ENCODE measurements at regions not wholly inside any gene's neighbourhood (a gene's known extent, or its start where the extent isn't known, plus 50 kb on each side); places are given as distances from the start of the nearest gene placed in this dataset.

DNA sequence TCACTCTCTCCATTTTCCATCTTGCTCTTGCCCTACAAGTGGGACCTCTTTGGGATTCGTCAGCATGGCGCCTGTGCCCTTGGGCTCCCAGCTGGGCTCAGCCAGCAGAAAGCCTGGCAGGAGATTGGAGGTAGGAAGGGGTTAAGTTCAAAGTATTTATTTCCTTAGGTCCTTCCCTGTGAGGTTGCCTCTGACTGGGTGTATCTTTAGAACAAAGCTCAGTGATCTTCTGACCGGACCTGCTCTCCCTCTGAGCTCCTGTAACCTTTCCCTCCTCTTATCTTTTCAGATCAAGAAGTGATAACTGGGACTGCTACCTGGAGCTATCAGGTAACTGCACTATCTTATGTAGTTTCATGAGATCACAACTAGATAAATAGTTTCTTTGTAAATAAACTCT, 75.8 kb upstream of the ABCD3 start:
- no peak for ATAC-seq
- Histone ChIP-seq H3K27me3 (no peaks in the 10 kb centered on the region), H3K27ac (no peak overlapping the region), H3K36me3 (no peaks in the 10 kb centered on the region), H3K4me1 (no peaks in the 10 kb centered on the region), H3K4me3 (no peak overlapping the region), H3K9me3 (no peaks in the 10 kb centered on the region)
- 77 to 86% methylated on average over 3 of the region's 3 CpGs for WGBS, 2 donors (ENCODE audit: low coverage in 1 of 2)
- TF ChIP-seq POLR2A (IDR thresholded peaks at IDR 0.05) (no peak), POLR2AphosphoS5 (IDR thresholded peaks at IDR 0.05) (no peak), CTCF (IDR thresholded peaks at IDR 0.05) (no peak), EP300 (IDR thresholded peaks at IDR 0.05) (no peak)

DNA sequence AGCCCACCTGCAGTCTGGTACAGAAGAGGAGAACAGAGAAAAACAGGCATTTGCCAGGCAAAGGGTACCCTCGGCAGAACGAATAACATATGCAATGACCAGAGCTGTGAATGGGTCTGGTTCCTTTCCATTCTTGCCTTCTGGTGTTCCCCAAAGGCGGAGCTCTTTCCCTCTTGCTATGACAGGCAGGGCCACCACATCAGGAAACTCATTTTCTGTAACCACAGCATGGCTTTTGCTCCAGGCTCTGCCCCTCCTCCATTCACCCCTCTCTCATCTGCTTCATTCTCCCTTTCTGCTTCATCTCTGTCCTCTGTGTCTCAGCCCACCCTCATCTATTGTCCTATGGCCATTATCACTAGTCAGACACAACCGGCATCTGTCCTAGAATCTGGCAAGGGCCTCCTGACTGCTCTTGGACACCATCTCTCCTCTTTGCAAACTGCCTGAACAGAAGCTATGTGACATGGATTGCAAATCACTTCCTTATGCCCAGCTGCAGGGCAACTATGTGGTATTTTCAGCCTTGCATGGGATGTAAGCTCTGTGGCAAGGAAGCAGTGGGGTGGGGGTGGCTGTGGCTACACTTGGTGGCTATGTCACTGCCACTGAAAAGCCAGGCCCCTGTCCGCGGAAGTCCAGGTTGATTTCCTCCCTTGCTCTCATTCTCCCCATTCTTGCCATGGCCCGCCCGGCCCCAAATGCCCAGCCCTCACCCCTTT, 78.8 kb upstream of the ABCD3 start:
- Histone ChIP-seq H3K9me3 (no peaks in the 10 kb centered on the region), H3K27ac (no peak overlapping the region), H3K27me3 (no peaks in the 10 kb centered on the region), H3K4me1 (peaks cover 0 to 10% (median 0%) of the 10 kb centered on the region in 3 donors), H3K36me3 (no peaks in the 10 kb centered on the region), H3K4me3 (no peak overlapping the region)
- ATAC-seq: no peak
- TF ChIP-seq CTCF (IDR thresholded peaks at IDR 0.05): no peak
- no peak for TF ChIP-seq EP300 (IDR thresholded peaks at IDR 0.05)
- no peak for TF ChIP-seq POLR2AphosphoS5 (IDR thresholded peaks at IDR 0.05)
- no peak for TF ChIP-seq POLR2A (IDR thresholded peaks at IDR 0.05)
- 74 to 81% methylated on average over 6 to 8 of the region's 8 CpGs for WGBS, 2 donors (ENCODE audit: low coverage in 1 of 2)

GRCh38 chr1:94336991-94337390, 81.2 kb upstream of the ABCD3 start:
- no peak for TF ChIP-seq POLR2A (IDR thresholded peaks at IDR 0.05)
- no peak for TF ChIP-seq POLR2AphosphoS5 (IDR thresholded peaks at IDR 0.05)
- TF ChIP-seq CTCF (IDR thresholded peaks at IDR 0.05): no peak
- no peak for TF ChIP-seq EP300 (IDR thresholded peaks at IDR 0.05)
- Histone ChIP-seq H3K36me3 (no peaks in the 10 kb centered on the region), H3K4me3 (no peak overlapping the region), H3K4me1 (peaks cover 0 to 10% (median 0%) of the 10 kb centered on the region in 3 donors), H3K9me3 (no peaks in the 10 kb centered on the region), H3K27me3 (no peaks in the 10 kb centered on the region), H3K27ac (no peak overlapping the region)
- no peak for ATAC-seq
- 83 to 89% methylated on average over 4 of the region's 4 CpGs for WGBS, 2 donors (ENCODE audit: low coverage in 1 of 2)

DNA sequence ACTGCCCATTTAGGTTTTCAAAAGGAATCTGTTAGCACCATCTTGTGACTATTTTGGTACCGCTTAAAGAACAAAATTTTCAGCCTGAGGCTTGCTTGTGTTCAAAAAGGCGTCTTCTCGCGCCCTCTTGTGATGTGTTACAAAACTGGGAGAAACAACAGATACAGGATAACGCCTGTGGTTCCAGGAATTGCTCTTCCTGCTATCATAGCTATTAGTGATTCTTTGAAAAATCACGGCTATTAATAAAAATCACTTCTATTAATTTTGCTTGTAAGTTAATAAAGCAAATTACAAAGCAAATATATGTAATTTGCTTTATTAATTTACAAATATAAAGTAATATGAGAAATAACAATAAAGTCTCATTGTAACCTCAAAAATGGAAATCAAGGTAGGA, 82.2 kb upstream of the ABCD3 start:
- WGBS, 2 donors (ENCODE audit: low coverage in 1 of 2): 0 to 1% methylated on average over 6 of the region's 6 CpGs
- no peaks in the 10 kb centered on the region for H3K9me3 ChIP-seq
- TF ChIP-seq EP300 (IDR thresholded peaks at IDR 0.05): no peak
- TF ChIP-seq CTCF (IDR thresholded peaks at IDR 0.05): peak; percentile 63 to 97 (median 92)
- no peak overlapping the region for H3K4me3 ChIP-seq
- peaks cover 0 to 10% (median 0%) of the 10 kb centered on the region in 3 donors for H3K4me1 ChIP-seq
- no peaks in the 10 kb centered on the region for H3K36me3 ChIP-seq
- no peaks in the 10 kb centered on the region for H3K27me3 ChIP-seq
- peak; percentile 88 for ATAC-seq
- no peak overlapping the region for H3K27ac ChIP-seq

DNA sequence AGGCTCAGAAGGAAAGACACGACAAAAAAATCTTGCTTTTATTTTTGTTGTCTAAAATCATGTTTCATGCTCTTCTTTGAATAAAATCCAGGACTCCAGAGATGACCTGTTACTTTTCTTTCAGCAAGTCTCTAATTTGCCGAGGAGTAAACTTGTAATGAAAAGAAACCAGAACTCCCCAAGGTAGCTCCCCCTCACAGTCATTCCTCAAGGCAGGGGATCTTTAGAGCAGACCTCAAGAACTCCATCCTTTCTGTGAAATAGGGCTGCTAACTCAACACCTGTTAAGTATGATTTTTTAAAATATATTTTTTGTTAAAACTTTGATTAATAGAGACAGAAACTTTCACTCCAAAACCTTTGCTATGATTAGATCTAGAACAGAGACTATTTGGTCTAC, 82.7 kb upstream of the ABCD3 start:
- WGBS, 2 donors (ENCODE audit: low coverage in 1 of 2): 52 to 76% methylated on average over 2 of the region's 2 CpGs
- Histone ChIP-seq H3K27ac (peak overlapping the region in 1 of 4 donors; percentile 2), H3K4me3 (no peak overlapping the region), H3K36me3 (no peaks in the 10 kb centered on the region), H3K27me3 (no peaks in the 10 kb centered on the region), H3K9me3 (no peaks in the 10 kb centered on the region), H3K4me1 (peaks cover 0 to 10% (median 0%) of the 10 kb centered on the region in 3 donors)
- TF ChIP-seq CTCF (IDR thresholded peaks at IDR 0.05) (no peak), POLR2A (IDR thresholded peaks at IDR 0.05) (no peak), POLR2AphosphoS5 (IDR thresholded peaks at IDR 0.05) (no peak), EP300 (IDR thresholded peaks at IDR 0.05) (no peak)
- no peak for ATAC-seq

Data from gastroesophageal sphincter (tissue), 4 donors.